K562 (cell line): ENCODE measurements at regions not wholly inside any gene's neighbourhood (a gene's known extent, or its start where the extent isn't known, plus 50 kb on each side); places are given as distances from the start of the nearest gene placed in this dataset.

Source experiments
- FIP1L1 ChIP-seq: fragments of 200-400 bp; formaldehyde crosslinking; IDR thresholded peaks from 2 replicates; pipeline ENCODE4 v1.6.1; 2018; ENCODE audit warnings: mild to moderate bottlenecking, low read depth, low read length; ENCODE audit not compliant: poor library complexity, severe bottlenecking
- HNRNPH1 ChIP-seq: fragments of 200-400 bp; formaldehyde crosslinking; optimal IDR thresholded peaks from 2 replicates; pipeline ENCODE3; 2017; ENCODE audit warnings: low read depth, mild to moderate bottlenecking, low read length, moderate library complexity
- LEF1 ChIP-seq: fragments of 450-650 bp; IDR thresholded peaks from 2 replicates; pipeline ENCODE4 v1.6.1; 2016; ENCODE audit warnings: mild to moderate bottlenecking
- ZC3H4 ChIP-seq: sonication (generic); formaldehyde crosslinking; IDR thresholded peaks from 2 replicates; pipeline ENCODE4 v1.9.0; 2021; ENCODE audit warnings: missing genetic modification reagents, borderline replicate concordance
- ZFP36 ChIP-seq: fragments of 150-350 bp; IDR thresholded peaks from 2 replicates; pipeline ENCODE4 v1.6.1; 2018; ENCODE audit warnings: low read length, low read depth; ENCODE audit not compliant: partially characterized antibody

DNA sequence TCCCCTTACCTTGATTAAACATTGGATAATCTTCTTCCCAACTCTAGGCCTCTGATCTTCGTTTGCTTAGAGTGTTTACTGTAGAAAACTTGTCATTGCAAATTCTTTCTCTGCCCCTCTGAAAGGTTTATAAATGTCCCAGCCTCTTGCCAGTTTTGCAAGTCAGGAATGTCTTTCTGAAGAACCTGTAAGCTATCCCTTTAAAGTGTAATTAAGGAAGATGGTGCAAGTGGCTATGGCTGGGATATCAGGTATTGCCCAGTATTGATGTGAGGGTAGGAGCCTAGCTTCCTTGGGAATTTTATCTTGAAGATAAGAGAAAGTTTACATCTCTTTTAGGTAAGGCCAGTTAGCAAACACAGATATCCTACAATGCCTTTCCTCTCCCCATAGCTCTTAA, 211.0 kb upstream of the RIMS1 start:
- no peak for TF ChIP-seq FIP1L1
- no peak for TF ChIP-seq LEF1
- no peak for TF ChIP-seq HNRNPH1
- TF ChIP-seq ZC3H4 (CRISPR knock-in tag): no peak
- TF ChIP-seq ZFP36: no peak
